Ishikawa (cell line): ENCODE measurements at regions not wholly inside any gene's neighbourhood (a gene's known extent, or its start where the extent isn't known, plus 50 kb on each side); places are given as distances from the start of the nearest gene placed in this dataset.

ENCODE experiments used
- YY1 ChIP-seq: IDR thresholded peaks from 2 replicates; pipeline ENCODE4 v1.6.1; 2012; ENCODE audit warnings: low read depth
- TF ChIP-seq, protein P1 (sequence below): IDR thresholded peaks from 2 replicates; pipeline ENCODE4 v1.6.1; 2012; ENCODE audit warnings: low read depth, mild to moderate bottlenecking

DNA sequence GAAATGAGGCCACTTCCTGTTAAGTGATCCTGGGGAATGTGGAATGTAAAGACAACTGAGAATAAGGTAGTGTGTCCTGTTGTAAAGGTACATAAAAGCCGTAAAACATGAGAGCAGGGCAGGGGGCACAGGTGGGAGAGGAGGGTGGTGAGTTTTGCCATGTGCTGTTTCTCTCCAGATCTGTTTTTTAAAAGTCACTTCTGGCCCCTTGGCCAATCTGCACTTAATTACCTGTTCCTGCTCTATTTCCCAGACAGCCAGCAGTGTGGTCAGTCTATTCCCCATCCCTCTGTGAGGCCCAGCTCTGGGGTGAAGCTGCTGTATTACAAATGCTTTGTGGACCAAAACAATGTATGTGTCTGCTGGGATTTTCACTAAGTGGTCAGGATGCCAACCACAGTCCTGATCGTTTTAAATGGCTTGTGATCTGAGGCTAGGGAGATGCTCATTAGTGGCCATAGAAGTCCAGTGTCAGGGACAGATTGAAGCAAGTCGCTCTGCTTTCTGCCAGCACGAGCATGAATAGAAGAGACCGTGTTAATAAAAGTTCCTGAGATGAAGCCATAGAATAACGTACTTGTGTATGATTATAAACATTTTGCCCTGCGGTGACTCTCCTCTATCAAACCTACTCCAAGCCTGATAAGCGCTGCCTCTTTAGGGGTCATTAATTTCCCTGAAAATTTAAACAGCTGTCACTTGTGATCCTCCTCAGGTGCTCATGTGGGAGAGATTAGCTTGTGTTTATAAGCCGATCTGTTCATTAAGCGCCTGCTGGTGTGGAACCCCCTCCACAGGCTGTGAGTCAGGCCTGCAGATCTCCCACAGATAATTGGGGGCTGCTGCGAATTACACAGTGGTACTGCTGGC is 111.8 kb upstream of the CENPW start:
- TF ChIP-seq, protein P1, sequence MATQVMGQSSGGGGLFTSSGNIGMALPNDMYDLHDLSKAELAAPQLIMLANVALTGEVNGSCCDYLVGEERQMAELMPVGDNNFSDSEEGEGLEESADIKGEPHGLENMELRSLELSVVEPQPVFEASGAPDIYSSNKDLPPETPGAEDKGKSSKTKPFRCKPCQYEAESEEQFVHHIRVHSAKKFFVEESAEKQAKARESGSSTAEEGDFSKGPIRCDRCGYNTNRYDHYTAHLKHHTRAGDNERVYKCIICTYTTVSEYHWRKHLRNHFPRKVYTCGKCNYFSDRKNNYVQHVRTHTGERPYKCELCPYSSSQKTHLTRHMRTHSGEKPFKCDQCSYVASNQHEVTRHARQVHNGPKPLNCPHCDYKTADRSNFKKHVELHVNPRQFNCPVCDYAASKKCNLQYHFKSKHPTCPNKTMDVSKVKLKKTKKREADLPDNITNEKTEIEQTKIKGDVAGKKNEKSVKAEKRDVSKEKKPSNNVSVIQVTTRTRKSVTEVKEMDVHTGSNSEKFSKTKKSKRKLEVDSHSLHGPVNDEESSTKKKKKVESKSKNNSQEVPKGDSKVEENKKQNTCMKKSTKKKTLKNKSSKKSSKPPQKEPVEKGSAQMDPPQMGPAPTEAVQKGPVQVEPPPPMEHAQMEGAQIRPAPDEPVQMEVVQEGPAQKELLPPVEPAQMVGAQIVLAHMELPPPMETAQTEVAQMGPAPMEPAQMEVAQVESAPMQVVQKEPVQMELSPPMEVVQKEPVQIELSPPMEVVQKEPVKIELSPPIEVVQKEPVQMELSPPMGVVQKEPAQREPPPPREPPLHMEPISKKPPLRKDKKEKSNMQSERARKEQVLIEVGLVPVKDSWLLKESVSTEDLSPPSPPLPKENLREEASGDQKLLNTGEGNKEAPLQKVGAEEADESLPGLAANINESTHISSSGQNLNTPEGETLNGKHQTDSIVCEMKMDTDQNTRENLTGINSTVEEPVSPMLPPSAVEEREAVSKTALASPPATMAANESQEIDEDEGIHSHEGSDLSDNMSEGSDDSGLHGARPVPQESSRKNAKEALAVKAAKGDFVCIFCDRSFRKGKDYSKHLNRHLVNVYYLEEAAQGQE: no peak
- no peak for TF ChIP-seq YY1
